Parathyroid adenoma (tissue), 2 donors: ENCODE measurements at regions not wholly inside any gene's neighbourhood (a gene's known extent, or its start where the extent isn't known, plus 50 kb on each side); places are given as distances from the start of the nearest gene placed in this dataset.

Experiments
- H2AFZ ChIP-seq: fragments of 300-600 bp; sonication (generic); one replicate; pipeline ENCODE4 v1.7.0; 2017; ENCODE audit warnings: antibody characterized with exemption, mild to moderate bottlenecking
- H3K27ac ChIP-seq: fragments of 300-600 bp; sonication (generic); one replicate; pipeline ENCODE4 v1.7.0; 2017
- H3K27me3 ChIP-seq: fragments of 300-600 bp; sonication (generic); one replicate; pipeline ENCODE4 v1.7.0; 2017; ENCODE audit warnings: low read length; ENCODE audit not compliant: control insufficient read depth, insufficient read depth
- H3K36me3 ChIP-seq: fragments of 300-600 bp; sonication (generic); one replicate; pipeline ENCODE4 v1.7.0; 2017; ENCODE audit warnings: low read length; ENCODE audit not compliant: control insufficient read depth, insufficient read depth
- H3K4me1 ChIP-seq: fragments of 300-600 bp; sonication (generic); one replicate; pipeline ENCODE4 v1.7.0; 2017; ENCODE audit warnings: control low read depth
- H3K4me2 ChIP-seq: fragments of 300-600 bp; sonication (generic); one replicate; pipeline ENCODE4 v1.7.0; 2017; ENCODE audit warnings: low read length
- H3K4me3 ChIP-seq: fragments of 300-600 bp; sonication (generic); one replicate; pipeline ENCODE4 v1.7.0; 2017; ENCODE audit warnings: low read depth, low read length
- H3K79me2 ChIP-seq: fragments of 300-600 bp; sonication (generic); one replicate; pipeline ENCODE4 v1.7.0; 2017; ENCODE audit warnings: control low read depth
- H3K9ac ChIP-seq: fragments of 300-600 bp; sonication (generic); one replicate; pipeline ENCODE4 v1.7.0; 2017; ENCODE audit warnings: mild to moderate bottlenecking
- H3K9me3 ChIP-seq: fragments of 300-600 bp; sonication (generic); one replicate; pipeline ENCODE4 v1.7.0; 2017; ENCODE audit warnings: low read length; ENCODE audit not compliant: control insufficient read depth
- TF ChIP-seq, protein P1 (sequence below): fragments of 300-600 bp; sonication (generic); IDR thresholded peaks from one replicate; pipeline ENCODE4 v1.7.0; 2017; ENCODE audit warnings: antibody characterized with exemption, mild to moderate bottlenecking
- donor health status: primary hyperparathyroidism.

DNA sequence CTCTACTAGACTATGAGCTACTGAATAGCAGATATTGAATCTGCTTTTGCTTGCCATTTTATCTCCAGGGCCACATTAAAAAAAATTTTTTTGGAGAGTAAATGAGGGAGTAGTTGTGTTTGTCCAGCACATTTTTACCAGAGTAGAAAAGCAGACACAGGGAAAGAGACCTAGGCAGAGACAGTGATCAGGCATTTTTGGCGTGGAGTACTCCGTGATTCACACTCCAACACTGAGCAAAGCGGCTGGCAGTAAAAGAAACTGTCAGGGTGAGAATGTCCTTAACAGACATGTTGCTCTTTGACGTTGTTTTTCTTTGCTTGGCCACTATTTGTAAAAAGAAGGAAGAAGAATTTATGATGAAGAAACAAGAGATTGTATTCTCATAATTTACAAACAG is 304.0 kb downstream of the TDRD3 start:
- Histone ChIP-seq H2AFZ (no peak overlapping the region), H3K4me3 (no peak overlapping the region), H3K4me2 (no peak overlapping the region), H3K9ac (no peak overlapping the region), H3K4me1 (no peaks in the 10 kb centered on the region), H3K27me3 (no peaks in the 10 kb centered on the region), H3K36me3 (no peaks in the 10 kb centered on the region), H3K9me3 (no peaks in the 10 kb centered on the region), H3K27ac (no peak overlapping the region), H3K79me2 (no peaks in the 10 kb centered on the region)
- TF ChIP-seq, protein P1, sequence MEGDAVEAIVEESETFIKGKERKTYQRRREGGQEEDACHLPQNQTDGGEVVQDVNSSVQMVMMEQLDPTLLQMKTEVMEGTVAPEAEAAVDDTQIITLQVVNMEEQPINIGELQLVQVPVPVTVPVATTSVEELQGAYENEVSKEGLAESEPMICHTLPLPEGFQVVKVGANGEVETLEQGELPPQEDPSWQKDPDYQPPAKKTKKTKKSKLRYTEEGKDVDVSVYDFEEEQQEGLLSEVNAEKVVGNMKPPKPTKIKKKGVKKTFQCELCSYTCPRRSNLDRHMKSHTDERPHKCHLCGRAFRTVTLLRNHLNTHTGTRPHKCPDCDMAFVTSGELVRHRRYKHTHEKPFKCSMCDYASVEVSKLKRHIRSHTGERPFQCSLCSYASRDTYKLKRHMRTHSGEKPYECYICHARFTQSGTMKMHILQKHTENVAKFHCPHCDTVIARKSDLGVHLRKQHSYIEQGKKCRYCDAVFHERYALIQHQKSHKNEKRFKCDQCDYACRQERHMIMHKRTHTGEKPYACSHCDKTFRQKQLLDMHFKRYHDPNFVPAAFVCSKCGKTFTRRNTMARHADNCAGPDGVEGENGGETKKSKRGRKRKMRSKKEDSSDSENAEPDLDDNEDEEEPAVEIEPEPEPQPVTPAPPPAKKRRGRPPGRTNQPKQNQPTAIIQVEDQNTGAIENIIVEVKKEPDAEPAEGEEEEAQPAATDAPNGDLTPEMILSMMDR: no peak

DNA sequence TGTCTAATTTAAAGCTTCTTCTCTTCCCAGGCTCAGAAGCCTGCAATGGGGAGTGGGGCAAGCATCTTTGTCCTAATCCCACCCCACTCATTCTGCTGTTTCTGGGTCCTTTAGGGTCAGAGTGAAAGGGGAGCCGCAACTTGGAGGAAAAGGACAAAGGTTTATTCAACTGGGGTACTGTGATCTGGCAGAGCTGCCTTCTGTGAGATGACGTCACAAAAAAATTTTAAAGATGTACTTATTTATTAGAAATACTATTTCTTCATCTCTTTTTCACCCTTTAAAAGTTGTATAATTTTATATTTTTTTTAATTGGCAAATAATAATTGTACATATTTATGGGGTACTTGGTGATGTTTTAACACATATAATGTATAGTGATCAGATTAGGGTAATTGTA is 302.6 kb downstream of the TDRD3 start:
- Histone ChIP-seq H3K36me3 (no peaks in the 10 kb centered on the region), H3K27me3 (no peaks in the 10 kb centered on the region), H3K9me3 (no peaks in the 10 kb centered on the region), H3K27ac (no peak overlapping the region), H3K4me3 (no peak overlapping the region), H3K9ac (no peak overlapping the region), H2AFZ (no peak overlapping the region), H3K79me2 (no peaks in the 10 kb centered on the region), H3K4me1 (no peaks in the 10 kb centered on the region), H3K4me2 (no peak overlapping the region)
- TF ChIP-seq, protein P1: no peak

DNA sequence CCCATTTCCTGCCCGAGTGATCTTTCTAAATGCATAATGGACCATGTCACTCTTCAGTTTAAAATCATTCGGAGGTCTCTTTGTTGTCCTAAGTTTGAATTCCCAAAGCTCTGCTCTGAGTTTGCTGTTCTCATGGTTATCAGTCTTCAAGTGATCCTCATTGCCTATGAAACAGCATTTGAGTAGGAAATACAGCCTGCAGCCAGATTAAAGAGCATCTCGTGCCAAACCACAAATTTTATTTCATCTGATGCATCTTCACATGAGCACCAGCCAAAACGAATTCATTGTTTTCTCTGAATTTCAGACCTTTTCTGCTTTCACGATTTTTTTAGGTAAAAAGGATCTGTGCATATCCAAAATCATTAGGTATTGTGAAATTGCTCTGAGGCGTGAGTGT is 299.6 kb downstream of the TDRD3 start:
- Histone ChIP-seq H2AFZ (no peak overlapping the region), H3K4me2 (no peak overlapping the region), H3K4me1 (no peaks in the 10 kb centered on the region), H3K79me2 (no peaks in the 10 kb centered on the region), H3K9ac (no peak overlapping the region), H3K27ac (no peak overlapping the region), H3K36me3 (no peaks in the 10 kb centered on the region), H3K9me3 (no peaks in the 10 kb centered on the region), H3K27me3 (no peaks in the 10 kb centered on the region), H3K4me3 (no peak overlapping the region)
- TF ChIP-seq, protein P1: no peak

DNA sequence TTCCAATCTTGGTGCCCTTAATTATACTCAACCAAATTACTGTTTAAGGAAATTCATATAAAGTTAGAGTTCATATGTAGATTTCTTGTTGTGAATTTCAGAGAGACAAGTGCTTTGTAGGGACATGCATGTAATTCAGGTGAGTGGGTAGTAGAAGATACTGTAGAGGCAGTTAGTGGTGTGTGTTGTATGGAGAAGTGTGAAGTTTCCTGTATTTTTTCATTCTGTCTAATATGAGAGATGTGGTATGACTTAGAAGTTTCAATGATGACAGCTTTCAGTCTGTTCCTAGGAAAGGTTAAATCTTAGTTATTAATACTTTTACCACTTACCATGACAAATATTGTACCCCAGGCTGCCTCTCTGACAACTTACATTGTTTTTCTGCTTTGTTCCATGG is 294.2 kb downstream of the TDRD3 start:
- H3K27me3 ChIP-seq: no peaks in the 10 kb centered on the region
- no peaks in the 10 kb centered on the region for H3K36me3 ChIP-seq
- no peaks in the 10 kb centered on the region for H3K79me2 ChIP-seq
- H3K4me2 ChIP-seq: no peak overlapping the region
- H3K27ac ChIP-seq: no peak overlapping the region
- H2AFZ ChIP-seq: no peak overlapping the region
- no peaks in the 10 kb centered on the region for H3K9me3 ChIP-seq
- no peak overlapping the region for H3K9ac ChIP-seq
- H3K4me3 ChIP-seq: no peak overlapping the region
- TF ChIP-seq, protein P1: no peak
- no peaks in the 10 kb centered on the region for H3K4me1 ChIP-seq

DNA sequence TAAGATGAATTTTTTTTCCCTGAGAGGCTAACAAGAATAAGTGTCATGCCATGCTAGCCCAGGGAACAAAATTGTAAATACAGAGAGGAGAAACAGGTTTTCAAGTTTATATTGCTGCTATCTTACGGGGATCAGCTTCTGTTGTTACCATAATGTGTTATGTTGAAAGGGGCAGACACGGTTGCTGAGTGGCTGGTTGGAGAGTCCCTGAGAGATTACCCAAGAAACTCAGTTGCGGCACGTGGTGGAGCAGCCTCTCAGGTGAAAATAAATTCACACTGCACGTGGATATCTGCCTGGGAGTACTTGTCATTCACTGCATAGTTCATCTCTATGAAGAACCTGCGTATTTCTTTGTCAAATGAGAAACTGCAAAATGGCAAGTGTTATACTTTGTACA is 293.6 kb downstream of the TDRD3 start:
- no peaks in the 10 kb centered on the region for H3K4me1 ChIP-seq
- H3K79me2 ChIP-seq: no peaks in the 10 kb centered on the region
- no peak overlapping the region for H3K4me2 ChIP-seq
- no peak overlapping the region for H2AFZ ChIP-seq
- no peaks in the 10 kb centered on the region for H3K9me3 ChIP-seq
- H3K4me3 ChIP-seq: no peak overlapping the region
- no peak overlapping the region for H3K27ac ChIP-seq
- H3K27me3 ChIP-seq: no peaks in the 10 kb centered on the region
- no peaks in the 10 kb centered on the region for H3K36me3 ChIP-seq
- H3K9ac ChIP-seq: no peak overlapping the region
- TF ChIP-seq, protein P1: no peak
